ENCODE measurements at regions not wholly inside any gene's neighbourhood (a gene's known extent, or its start where the extent isn't known, plus 50 kb on each side); places are given as distances from the start of the nearest gene placed in this dataset.

- TF ChIP-seq SIN3A (IDR thresholded peaks at IDR 0.05; ENCODE audit: borderline replicate concordance, insufficient read depth, low read depth, low read length) (no peak), CTCF (IDR thresholded peaks at IDR 0.05) (no peak)
Measured at GRCh38 chr9:30977965-30978364, 1406.5 kb upstream of the ACO1 start.
